ENCODE measurements at regions not wholly inside any gene's neighbourhood (a gene's known extent, or its start where the extent isn't known, plus 50 kb on each side); places are given as distances from the start of the nearest gene placed in this dataset.

DNA sequence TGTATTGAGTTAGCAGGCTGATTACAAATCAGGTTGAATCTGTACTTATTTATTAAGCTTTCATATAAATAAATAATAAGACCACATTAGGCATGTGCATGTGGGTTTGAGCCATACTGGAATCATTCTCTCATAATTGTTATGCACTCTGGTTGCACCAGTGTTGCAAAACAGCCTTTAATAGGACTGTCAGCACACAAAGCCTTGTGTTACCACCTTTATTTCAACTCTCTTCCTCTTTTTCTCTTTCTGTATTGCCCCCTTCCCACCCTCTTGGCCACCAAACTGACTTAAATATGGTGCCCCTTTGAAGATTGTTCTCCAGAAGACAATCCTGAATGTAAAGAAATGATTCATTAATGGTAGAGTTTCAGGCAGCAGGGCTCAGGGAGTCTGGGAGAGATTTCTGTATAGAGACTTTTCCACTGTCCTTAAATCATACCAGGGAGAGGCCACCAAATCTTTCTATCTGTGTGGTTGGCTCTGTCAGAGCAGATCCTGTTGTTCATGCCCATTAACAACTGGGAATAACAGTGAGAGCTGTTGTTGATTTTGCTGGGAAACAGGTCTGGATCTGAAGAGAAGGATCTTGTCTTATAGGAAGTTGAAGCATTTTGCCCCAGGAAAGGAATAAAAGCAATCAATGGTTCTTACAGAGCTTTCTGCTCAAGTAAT, 131.6 kb upstream of the SOX4 start:
- no peak overlapping the region for H2AFZ ChIP-seq (ENCODE audit: low read length)
- no peaks in the 10 kb centered on the region for H3K4me1 ChIP-seq (ENCODE audit: control insufficient read depth, extremely low read depth, insufficient read depth, low read length)
- no peaks in the 10 kb centered on the region for H3K36me3 ChIP-seq (ENCODE audit: control insufficient read depth, insufficient read depth, low read length)
- no peak overlapping the region for H3K27ac ChIP-seq (ENCODE audit: insufficient read depth, low read length)
- H3K79me2 ChIP-seq (ENCODE audit: control insufficient read depth, insufficient read depth, low read length) = no peaks in the 10 kb centered on the region
- H3K4me3 ChIP-seq (replicated peaks in 1 of 4; ENCODE audit: control extremely low read depth in 1 of 4, insufficient read depth in 1 of 4, low read depth in 3 of 4, low read length in 4 of 4) = no peak overlapping the region
- no peaks in the 10 kb centered on the region for H4K20me1 ChIP-seq (ENCODE audit: control insufficient read depth, extremely low read depth, insufficient read depth, low read length)
- H3K9me3 ChIP-seq (ENCODE audit: control insufficient read depth, insufficient read depth, low read depth, low read length) = no peaks in the 10 kb centered on the region
- TF ChIP-seq, protein P1, sequence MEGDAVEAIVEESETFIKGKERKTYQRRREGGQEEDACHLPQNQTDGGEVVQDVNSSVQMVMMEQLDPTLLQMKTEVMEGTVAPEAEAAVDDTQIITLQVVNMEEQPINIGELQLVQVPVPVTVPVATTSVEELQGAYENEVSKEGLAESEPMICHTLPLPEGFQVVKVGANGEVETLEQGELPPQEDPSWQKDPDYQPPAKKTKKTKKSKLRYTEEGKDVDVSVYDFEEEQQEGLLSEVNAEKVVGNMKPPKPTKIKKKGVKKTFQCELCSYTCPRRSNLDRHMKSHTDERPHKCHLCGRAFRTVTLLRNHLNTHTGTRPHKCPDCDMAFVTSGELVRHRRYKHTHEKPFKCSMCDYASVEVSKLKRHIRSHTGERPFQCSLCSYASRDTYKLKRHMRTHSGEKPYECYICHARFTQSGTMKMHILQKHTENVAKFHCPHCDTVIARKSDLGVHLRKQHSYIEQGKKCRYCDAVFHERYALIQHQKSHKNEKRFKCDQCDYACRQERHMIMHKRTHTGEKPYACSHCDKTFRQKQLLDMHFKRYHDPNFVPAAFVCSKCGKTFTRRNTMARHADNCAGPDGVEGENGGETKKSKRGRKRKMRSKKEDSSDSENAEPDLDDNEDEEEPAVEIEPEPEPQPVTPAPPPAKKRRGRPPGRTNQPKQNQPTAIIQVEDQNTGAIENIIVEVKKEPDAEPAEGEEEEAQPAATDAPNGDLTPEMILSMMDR (conservative IDR thresholded peaks at IDR 0.05 in 1 of 2, IDR thresholded peaks at IDR 0.05 in 1 of 2; ENCODE audit: low read depth in 1 of 2, low read length in 2 of 2) = no peak
- no peak overlapping the region for H3K9ac ChIP-seq (ENCODE audit: insufficient read depth, low read length)
- H3K4me2 ChIP-seq (ENCODE audit: extremely low read depth, insufficient read depth, low read length) = no peak overlapping the region
- DNase-seq (ENCODE audit: low read depth in 2 of 2) = no peak
- H3K27me3 ChIP-seq (ENCODE audit: control insufficient read depth, insufficient read depth, low read length) = no peaks in the 10 kb centered on the region

DNA sequence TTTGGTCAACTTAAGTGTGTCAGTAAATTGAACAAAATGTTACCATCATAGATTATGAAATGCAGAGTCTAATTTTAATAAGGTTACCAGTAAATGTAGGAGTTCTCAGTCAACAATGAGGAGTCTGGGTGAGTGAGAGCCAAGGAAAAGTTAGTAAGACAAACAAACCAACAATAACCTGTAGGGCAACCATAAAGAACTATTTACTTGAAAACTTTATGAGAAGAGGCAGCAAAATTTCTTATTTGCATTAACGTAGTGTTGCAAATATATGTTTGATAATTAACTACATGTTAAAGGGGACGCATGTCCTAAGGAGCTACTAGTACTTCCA, 131.1 kb upstream of the SOX4 start:
- H3K4me1 ChIP-seq (ENCODE audit: control insufficient read depth, extremely low read depth, insufficient read depth, low read length) = no peaks in the 10 kb centered on the region
- H3K9ac ChIP-seq (ENCODE audit: insufficient read depth, low read length) = no peak overlapping the region
- H3K36me3 ChIP-seq (ENCODE audit: control insufficient read depth, insufficient read depth, low read length) = no peaks in the 10 kb centered on the region
- H3K9me3 ChIP-seq (ENCODE audit: control insufficient read depth, insufficient read depth, low read depth, low read length) = no peaks in the 10 kb centered on the region
- TF ChIP-seq, protein P1 (conservative IDR thresholded peaks at IDR 0.05 in 1 of 2, IDR thresholded peaks at IDR 0.05 in 1 of 2; ENCODE audit: low read depth in 1 of 2, low read length in 2 of 2) = no peak
- TF ChIP-seq EZH2 (IDR thresholded peaks at IDR 0.05; ENCODE audit: low read length, missing control alignments) = no peak
- no peaks in the 10 kb centered on the region for H3K27me3 ChIP-seq (ENCODE audit: control insufficient read depth, insufficient read depth, low read length)
- no peaks in the 10 kb centered on the region for H3K79me2 ChIP-seq (ENCODE audit: control insufficient read depth, insufficient read depth, low read length)
- no peak overlapping the region for H3K27ac ChIP-seq (ENCODE audit: insufficient read depth, low read length)
- no peaks in the 10 kb centered on the region for H4K20me1 ChIP-seq (ENCODE audit: control insufficient read depth, extremely low read depth, insufficient read depth, low read length)
- H3K4me3 ChIP-seq (replicated peaks in 1 of 4; ENCODE audit: control extremely low read depth in 1 of 4, insufficient read depth in 1 of 4, low read depth in 3 of 4, low read length in 4 of 4) = no peak overlapping the region
- no peak overlapping the region for H3K4me2 ChIP-seq (ENCODE audit: extremely low read depth, insufficient read depth, low read length)
- no peak for DNase-seq (ENCODE audit: low read depth in 2 of 2)
- no peak overlapping the region for H2AFZ ChIP-seq (ENCODE audit: low read length)

- Histone ChIP-seq H3K4me1 (ENCODE audit: control insufficient read depth, extremely low read depth, insufficient read depth, low read length) (no peaks in the 10 kb centered on the region), H2AFZ (ENCODE audit: low read length) (no peak overlapping the region), H3K36me3 (ENCODE audit: control insufficient read depth, insufficient read depth, low read length) (no peaks in the 10 kb centered on the region), H3K4me3 (replicated peaks in 1 of 4; ENCODE audit: control extremely low read depth in 1 of 4, insufficient read depth in 1 of 4, low read depth in 3 of 4, low read length in 4 of 4) (no peak overlapping the region), H3K9ac (ENCODE audit: insufficient read depth, low read length) (no peak overlapping the region), H3K79me2 (ENCODE audit: control insufficient read depth, insufficient read depth, low read length) (no peaks in the 10 kb centered on the region), H3K4me2 (ENCODE audit: extremely low read depth, insufficient read depth, low read length) (no peak overlapping the region), H3K27ac (ENCODE audit: insufficient read depth, low read length) (no peak overlapping the region), H4K20me1 (ENCODE audit: control insufficient read depth, extremely low read depth, insufficient read depth, low read length) (no peaks in the 10 kb centered on the region), H3K27me3 (ENCODE audit: control insufficient read depth, insufficient read depth, low read length) (no peaks in the 10 kb centered on the region), H3K9me3 (ENCODE audit: control insufficient read depth, insufficient read depth, low read depth, low read length) (no peaks in the 10 kb centered on the region)
- TF ChIP-seq EZH2 (IDR thresholded peaks at IDR 0.05; ENCODE audit: low read length, missing control alignments) = no peak
- TF ChIP-seq, protein P1 (conservative IDR thresholded peaks at IDR 0.05 in 1 of 2, IDR thresholded peaks at IDR 0.05 in 1 of 2; ENCODE audit: low read depth in 1 of 2, low read length in 2 of 2) = no peak
- DNase-seq (ENCODE audit: low read depth in 2 of 2) = no peak
These were observed 126.5 kb upstream of the SOX4 start for GRCh38 chr6:21467091-21467490.

All from fibroblast of lung (primary cell).